ENCODE measurements at regions not wholly inside any gene's neighbourhood (a gene's known extent, or its start where the extent isn't known, plus 50 kb on each side); places are given as distances from the start of the nearest gene placed in this dataset.
"Not testable (repeated sequence)": the region's sequence is repeated elsewhere in the genome, so short reads cannot be mapped to it uniquely, and the experiment has no call there.

DNA sequence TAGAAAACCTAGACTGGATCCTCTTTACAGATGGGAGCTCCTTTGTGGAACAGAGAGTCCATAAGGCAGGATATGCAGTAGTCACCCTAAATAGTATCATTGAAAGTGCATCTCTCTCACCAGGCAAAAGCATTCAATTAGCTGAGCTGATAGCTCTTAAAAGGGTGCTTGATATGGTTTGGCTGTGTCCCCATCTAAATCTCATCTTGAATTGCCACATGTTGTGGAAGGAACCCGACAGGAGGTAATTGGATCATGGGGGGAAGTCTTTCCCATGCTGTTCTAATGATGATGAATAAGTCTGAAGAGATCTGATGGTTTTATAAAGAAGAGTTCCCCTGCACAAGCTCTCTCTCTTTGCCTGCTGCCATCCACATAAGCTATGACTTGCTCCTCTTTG, 96.2 kb upstream of the RMP24 start:
- DNase-seq (ENCODE audit: low spot score): no peak

GRCh38 chr18:35880788-35881455, 91.6 kb upstream of the RMP24 start:
- no peak for DNase-seq (ENCODE audit: low spot score)

GRCh38 chr18:35888329-35888728, 84.2 kb upstream of the RMP24 start:
- no peak for DNase-seq (ENCODE audit: low spot score)

GRCh38 chr18:35889677-35890076, 82.8 kb upstream of the RMP24 start:
- no peak for DNase-seq (ENCODE audit: low spot score)

GRCh38 chr18:35890323-35890722, 82.2 kb upstream of the RMP24 start:
- no peak for DNase-seq (ENCODE audit: low spot score)

DNA sequence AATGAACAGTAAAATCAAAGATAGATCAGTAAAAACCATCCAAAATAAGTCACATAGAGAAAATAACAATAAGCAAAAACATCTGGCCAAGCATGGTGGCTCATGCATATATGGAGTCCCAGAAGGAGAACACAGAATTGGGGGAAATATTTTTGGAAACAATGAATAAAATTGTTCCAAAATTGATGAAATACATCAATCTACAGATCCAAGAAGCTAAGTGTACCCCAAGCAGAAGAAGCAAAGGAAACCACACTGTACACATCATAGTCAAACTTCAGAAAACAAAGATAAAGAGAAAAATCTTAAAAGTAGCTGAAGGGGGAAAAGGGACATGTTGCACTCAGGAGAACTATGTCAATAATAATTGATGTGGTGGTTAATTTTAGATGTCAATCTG, 80.4 kb upstream of the RMP24 start:
- no peak for DNase-seq (ENCODE audit: low spot score)

DNA sequence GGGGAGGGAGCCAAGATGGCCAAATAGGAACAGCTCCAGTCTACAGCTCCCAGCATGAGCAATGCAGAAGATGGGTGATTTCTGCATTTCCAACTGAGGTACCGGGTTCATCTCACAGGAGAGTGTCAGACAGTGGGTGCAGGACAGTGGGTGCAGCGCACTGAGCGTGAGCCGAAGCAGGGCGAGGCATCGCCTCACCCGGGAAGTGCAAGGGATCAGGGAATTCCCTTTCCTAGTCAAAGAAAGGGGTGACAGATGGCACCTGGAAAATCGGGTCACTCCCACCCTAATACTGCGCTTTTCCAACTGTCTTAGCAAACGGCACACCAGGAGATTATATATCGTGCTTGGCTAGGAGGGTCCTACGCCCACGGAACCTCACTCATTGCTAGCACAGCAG, 75.0 kb upstream of the RMP24 start:
- not testable (repeated sequence) for DNase-seq (ENCODE audit: low spot score)

DNA sequence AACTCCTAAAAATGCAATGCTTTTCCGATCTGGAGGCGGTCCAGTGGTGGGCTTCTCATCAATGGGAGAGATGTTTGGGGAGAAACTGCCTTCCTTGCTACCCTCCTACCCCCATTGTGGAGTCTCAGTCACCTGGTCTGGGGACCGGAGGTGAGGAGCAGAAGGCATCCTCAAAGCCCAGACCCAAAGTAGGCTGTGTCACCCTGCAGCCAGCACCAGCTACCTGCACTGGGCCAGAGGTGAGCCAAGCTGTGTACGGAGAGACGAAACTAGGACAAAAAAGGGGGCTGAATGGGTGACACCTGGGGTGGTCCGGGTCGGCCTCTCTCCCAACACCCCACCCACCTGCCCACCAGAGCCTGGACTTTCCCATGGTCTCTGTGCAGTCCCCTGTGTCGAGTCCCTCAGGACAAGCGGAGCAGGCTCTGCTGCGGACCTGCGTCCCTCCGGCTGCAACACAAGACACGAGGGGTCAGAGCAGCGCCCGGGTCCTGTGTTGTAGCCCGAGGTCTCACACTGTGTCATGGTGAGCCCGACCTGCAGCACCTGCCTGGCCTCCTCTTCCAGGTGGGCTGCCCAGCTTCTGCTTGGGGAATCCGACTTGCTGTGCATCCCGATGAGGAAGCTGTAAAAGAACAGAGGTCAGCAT, 68.0 kb upstream of the RMP24 start:
- DNase-seq (ENCODE audit: low spot score): no peak

DNA sequence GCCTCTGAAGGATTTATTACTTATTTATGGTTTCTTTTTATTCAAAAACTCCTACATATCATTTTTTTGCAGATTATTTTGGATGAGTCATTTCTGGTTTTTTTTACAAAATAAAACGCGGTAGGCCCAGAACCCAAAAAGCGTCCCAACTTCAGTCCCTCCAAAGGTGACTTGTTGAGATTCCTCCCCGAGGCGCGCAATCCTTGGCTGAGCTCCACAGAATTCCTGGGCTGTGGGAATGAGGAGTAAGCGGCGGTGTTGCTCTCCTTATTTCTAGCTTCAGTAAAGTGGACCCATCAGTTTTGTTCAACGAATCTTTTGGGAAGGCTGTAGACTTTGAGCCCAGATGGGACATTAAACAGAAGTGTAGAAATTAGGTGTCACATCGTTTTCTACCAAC, 67.0 kb upstream of the RMP24 start:
- DNase-seq (ENCODE audit: low spot score): no peak

GRCh38 chr18:35906291-35906690, 66.2 kb upstream of the RMP24 start:
- DNase-seq (ENCODE audit: low spot score): not testable (repeated sequence)

DNA sequence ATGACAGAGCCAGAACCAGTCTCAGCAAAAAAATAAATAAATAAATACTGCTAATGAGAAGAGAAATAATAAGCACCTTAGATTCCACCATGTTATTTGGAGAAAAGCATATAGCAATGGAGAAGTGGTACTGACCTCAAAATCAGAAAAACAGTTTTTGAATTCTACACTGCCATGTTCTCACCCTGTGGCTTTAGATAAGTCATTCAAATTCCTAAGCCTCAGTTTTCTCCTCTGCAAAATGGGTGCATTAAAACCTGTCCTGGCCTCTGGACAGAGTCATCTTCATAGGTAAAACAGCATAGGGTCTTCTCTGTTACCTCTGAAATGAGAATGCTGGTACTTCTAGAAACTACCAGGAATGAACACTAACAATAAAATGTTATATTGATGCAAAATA, 62.2 kb upstream of the RMP24 start:
- no peak for DNase-seq (ENCODE audit: low spot score)

GRCh38 chr18:35912332-35912731, 60.1 kb upstream of the RMP24 start:
- no peak for DNase-seq (ENCODE audit: low spot score)

GRCh38 chr18:35915056-35915455, 57.4 kb upstream of the RMP24 start:
- DNase-seq (ENCODE audit: low spot score): no peak

DNA sequence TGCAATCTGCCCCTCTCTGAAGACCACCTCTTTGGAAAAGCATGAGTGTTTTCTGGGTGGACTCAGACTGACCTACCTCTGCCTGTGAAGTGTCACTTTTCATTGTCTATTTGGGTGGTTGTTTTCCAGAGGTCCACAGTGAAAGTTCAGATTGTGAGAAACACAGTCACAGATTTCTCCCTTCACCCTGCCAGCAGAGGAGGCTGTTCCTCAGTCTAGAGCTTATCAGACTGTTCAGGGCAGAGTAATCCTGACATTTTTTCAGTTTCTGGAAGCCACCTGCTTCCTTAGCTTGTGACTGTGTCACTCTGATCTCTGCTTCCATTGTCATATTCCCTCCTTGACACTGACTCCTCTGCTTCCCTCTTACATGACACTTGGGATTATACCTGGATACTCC, 55.4 kb upstream of the RMP24 start:
- no peak for DNase-seq (ENCODE audit: low spot score)

DNA sequence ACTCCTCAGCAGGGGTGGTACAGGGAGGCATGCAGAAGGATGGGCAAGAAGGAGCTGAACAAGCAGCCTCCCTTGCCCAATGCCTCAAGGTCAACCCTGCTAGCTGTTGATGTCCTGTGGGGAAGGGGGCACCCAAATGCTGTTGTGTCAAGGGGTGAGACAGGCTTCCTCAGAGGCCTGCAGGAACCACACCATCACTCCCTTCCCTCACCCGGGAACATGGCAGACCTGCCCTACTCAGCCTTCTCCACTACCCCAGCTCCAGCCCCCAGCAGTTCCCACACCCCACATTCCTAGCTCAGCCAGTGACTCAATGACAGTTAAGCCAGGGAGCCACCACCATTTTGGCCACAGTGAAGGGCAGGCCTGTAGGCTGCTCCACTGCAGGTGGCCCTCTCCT, 53.9 kb upstream of the RMP24 start:
- no peak for DNase-seq (ENCODE audit: low spot score)

DNA sequence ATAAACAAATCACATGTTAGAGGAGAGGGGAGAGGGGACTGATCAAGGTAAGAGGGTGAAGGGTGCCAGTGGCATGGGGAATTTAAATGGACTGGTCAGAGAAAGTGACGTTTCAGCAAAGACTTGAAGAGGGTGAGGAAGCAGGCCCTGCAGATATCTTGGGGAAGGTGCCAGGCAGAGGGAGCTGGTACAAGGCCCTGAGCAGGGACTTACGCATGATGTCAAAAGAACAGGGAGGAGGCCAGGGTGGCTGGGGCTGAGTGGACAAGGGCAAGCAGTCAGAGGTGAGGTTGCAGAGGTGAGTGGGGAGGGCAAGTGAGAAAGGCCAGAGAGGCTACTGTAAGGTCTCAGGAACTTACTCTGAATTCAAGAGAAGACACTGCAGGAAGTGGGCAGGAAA, 53.3 kb upstream of the RMP24 start:
- no peak for DNase-seq (ENCODE audit: low spot score)

DNA sequence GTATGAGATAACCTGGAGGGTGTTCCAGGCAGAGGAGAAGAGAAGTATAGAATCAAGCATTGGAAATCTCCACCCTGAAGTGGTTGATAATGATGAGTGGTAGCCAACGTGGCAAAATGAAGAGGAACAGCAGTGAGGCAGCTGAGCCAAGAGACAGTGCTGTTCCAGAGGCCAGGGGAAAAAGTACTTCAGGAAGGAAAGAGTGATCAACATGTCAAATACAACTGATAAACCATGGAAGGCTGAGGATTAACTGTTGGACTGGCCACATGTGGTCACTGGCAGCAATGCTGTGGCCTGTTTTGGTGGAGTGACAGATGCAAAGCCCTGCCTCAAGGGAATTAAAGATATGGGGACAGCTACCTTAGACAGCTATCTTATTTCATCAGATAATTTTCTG, 51.9 kb upstream of the RMP24 start:
- no peak for DNase-seq (ENCODE audit: low spot score)

Data from pons (tissue), 1 donor.